T-cell (primary cell): ENCODE measurements at regions not wholly inside any gene's neighbourhood (a gene's known extent, or its start where the extent isn't known, plus 50 kb on each side); places are given as distances from the start of the nearest gene placed in this dataset.
"Not testable (repeated sequence)": the region's sequence is repeated elsewhere in the genome, so short reads cannot be mapped to it uniquely, and the experiment has no call there.

Experiments used
- ATAC-seq, 4 experiments: fragments of 200-7000 bp in 3 of 4; fragments of 150-1000 bp in 1 of 4; cut with Tn5 transposase; replicated peaks in 1 of 4; 1 replicate in 3 of 4; 2 replicates in 1 of 4; pipeline ENCODE4 v1.10.0; 2021; ENCODE audit warnings: moderate library complexity in 3 of 4, mild to moderate bottlenecking in 2 of 4, moderate number of reproducible peaks in 1 of 4
- CTCF ChIA-PET, 2 donors: fragments of 300-600 bp; sonication (Branson Sonifier 250); formaldehyde crosslinking; loops; one replicate each; lab custom pipeline; 2022; ENCODE audit warnings: antibody characterized with exemption in 2 of 2; lab: Charles Lee
- POLR2A ChIA-PET, 2 donors: fragments of 300-600 bp; sonication (Branson Sonifier 250); formaldehyde crosslinking; loops; one replicate each; lab custom pipeline; 2022; ENCODE audit warnings: antibody characterized with exemption in 2 of 2; lab: Charles Lee
- DNase-seq, 35 experiments: peaks; one replicate each; pipeline versions ENCODE4 v3.0.0 to v3.0.0-alpha.2; 2013 to 2023
- H3K27ac ChIP-seq: one replicate; pipeline ENCODE4 v1.5.1; 2013; ENCODE audit warnings: low read length
- H3K27me3 ChIP-seq, 2 experiments: replicated peaks in 1 of 2; 1 replicate in 1 of 2; 2 replicates in 1 of 2; pipeline versions ENCODE4 v1.6.1 to v1.7.0; 2013; ENCODE audit warnings: low read length in 1 of 2, mixed read lengths in 1 of 2; ENCODE audit not compliant: control insufficient read depth in 2 of 2, insufficient read depth in 2 of 2; ENCODE audit errors: extremely low read depth in 1 of 2
- H3K36me3 ChIP-seq, 2 donors: 1 replicate in 1 of 2; 2 replicates in 1 of 2; pipeline versions ENCODE4 v1.6.1 to v1.7.0; 2013; ENCODE audit warnings: low read length in 1 of 2; ENCODE audit not compliant: control insufficient read depth in 2 of 2, insufficient read depth in 1 of 2; ENCODE audit errors: extremely low read depth in 1 of 2
- H3K4me1 ChIP-seq, 2 experiments: 1 replicate in 1 of 2; 2 replicates in 1 of 2; pipeline versions ENCODE4 v1.6.1 to v1.7.0; 2013; ENCODE audit warnings: low read length in 2 of 2, mixed read lengths in 1 of 2; ENCODE audit not compliant: insufficient read depth in 2 of 2, control insufficient read depth in 1 of 2; ENCODE audit errors: extremely low read depth in 1 of 2
- H3K4me3 ChIP-seq, 2 donors: 1 replicate in 1 of 2; 2 replicates in 1 of 2; pipeline versions ENCODE4 v1.5.1 to v1.7.0; 2013; ENCODE audit warnings: mild to moderate bottlenecking in 2 of 2, low read length in 1 of 2, moderate library complexity in 1 of 2; ENCODE audit not compliant: control insufficient read depth in 1 of 2; ENCODE audit errors: extremely low read depth in 1 of 2
- H3K9me3 ChIP-seq: 2 replicates; pipeline ENCODE4 v1.7.0; 2013
- H3K27ac Mint-ChIP-seq, 2 donors: one replicate each; pipeline ENCODE4 v1.8.0; 2020 to 2021; ENCODE audit warnings: mild to moderate bottlenecking in 2 of 2, mixed read lengths in 2 of 2
- H3K27me3 Mint-ChIP-seq, 2 donors: one replicate each; pipeline ENCODE4 v1.8.0; 2021 to 2022; ENCODE audit warnings: mixed read lengths in 2 of 2
- H3K36me3 Mint-ChIP-seq: one replicate; pipeline ENCODE4 v1.8.0; 2021; ENCODE audit warnings: mixed read lengths
- H3K4me1 Mint-ChIP-seq, 3 donors: one replicate each; pipeline ENCODE4 v1.8.0; 2020 to 2022; ENCODE audit warnings: mixed read lengths in 3 of 3, mild to moderate bottlenecking in 1 of 3
- H3K4me3 Mint-ChIP-seq, 3 donors: one replicate each; pipeline ENCODE4 v1.8.0; 2020 to 2022; ENCODE audit warnings: mild to moderate bottlenecking in 3 of 3, mixed read lengths in 3 of 3, moderate library complexity in 3 of 3
- H3K9me3 Mint-ChIP-seq, 3 donors: one replicate each; pipeline ENCODE4 v1.8.0; 2020 to 2022; ENCODE audit warnings: mixed read lengths in 3 of 3
- WGBS: methylation state at CpG from one replicate; pipeline ENCODE4 v1.1.5; 2013; ENCODE audit warnings: missing lambda C conversion rate; ENCODE audit not compliant: insufficient coverage; 5-methylcytosine and 5-hydroxymethylcytosine counted together

DNA sequence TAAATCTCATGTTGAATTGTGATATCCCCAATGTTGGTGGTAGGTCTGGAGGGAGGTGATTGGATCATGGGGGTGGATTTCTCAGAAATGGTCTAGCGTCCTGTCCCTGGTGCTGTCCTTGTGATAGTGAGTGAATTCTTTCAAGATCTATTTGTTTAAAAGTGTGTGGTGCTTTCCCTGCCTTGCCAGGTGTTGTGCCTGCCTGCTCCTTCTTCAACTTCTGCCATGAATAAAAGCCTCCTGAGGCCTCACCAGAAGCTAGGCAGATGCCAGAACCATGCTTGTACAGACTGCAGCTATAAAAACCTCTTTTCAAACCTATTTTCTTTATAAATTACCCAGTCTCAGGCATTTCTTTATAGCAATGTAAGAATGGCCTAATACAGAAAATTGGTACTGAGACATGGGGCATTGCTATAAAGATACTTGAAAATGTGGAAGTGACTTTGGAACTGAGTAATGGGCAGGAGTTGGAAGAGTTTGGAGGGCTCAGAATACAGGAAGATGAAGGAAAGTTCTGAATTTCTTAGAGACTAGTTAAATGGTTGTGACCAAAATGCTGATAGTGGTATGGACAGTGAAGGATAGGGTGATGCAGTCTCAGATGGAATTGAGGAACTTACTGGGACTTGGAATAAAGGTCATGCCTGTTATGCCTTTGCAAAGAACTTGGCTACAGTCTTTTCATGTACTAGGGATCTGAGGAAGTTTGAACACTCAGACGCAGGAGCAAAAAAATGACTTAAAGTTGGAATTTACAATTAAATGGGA, 1514.6 kb upstream of the TPTE start:
- H3K4me1 ChIP-seq, H3K9me3 ChIP-seq, CTCF ChIA-PET, H3K4me1 Mint-ChIP-seq, POLR2A ChIA-PET, H3K36me3 ChIP-seq, ATAC-seq, H3K4me3 Mint-ChIP-seq, H3K36me3 Mint-ChIP-seq, H3K27ac Mint-ChIP-seq, H3K27ac ChIP-seq, DNase-seq, H3K4me3 ChIP-seq: not testable (repeated sequence)
- no CpG with 5 or more reads among the region's 2 CpGs for WGBS
- peaks cover 0 to 21% of the 10 kb centered on the region in 2 experiments for H3K27me3 ChIP-seq
- Mint-ChIP-seq H3K9me3 (peaks cover 0 to 15% (median 12%) of the 10 kb centered on the region in 3 donors), H3K27me3 (peaks cover 29 to 63% of the 10 kb centered on the region in 2 donors)

DNA sequence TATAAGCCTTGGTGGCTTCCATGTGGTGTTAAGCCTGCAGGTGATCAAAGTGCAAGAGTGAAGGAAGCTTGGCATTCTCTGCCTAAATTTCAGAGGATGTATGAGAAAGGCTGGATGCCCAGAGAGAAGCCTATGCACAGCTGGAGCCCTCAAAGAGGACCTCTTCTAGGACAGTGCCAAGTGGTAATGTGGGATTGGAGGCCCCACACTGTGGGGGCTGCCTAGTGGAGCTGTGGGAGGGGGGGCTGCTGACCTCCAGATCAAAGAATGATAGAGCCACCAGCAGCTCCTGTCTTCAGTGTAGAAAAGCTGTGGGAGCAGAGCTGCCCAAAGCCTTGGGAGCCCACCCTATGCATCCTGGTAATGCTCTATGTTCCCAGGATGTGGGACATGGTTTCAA, 1512.7 kb upstream of the TPTE start:
- CTCF ChIA-PET = no interaction called here
- H3K27ac ChIP-seq = no peak overlapping the region
- no peak overlapping the region for H3K4me3 Mint-ChIP-seq
- no peak overlapping the region for H3K27ac Mint-ChIP-seq
- H3K4me3 ChIP-seq = no peak overlapping the region
- peaks cover 0 to 5% (median 4%) of the 10 kb centered on the region in 3 donors for H3K9me3 Mint-ChIP-seq
- peaks cover 0 to 22% of the 10 kb centered on the region in 2 experiments for H3K27me3 ChIP-seq
- no peaks in the 10 kb centered on the region for H3K4me1 Mint-ChIP-seq
- no peaks in the 10 kb centered on the region for H3K36me3 ChIP-seq
- peaks cover 5% of the 10 kb centered on the region for H3K9me3 ChIP-seq
- POLR2A ChIA-PET = no interaction called here
- ATAC-seq (no peak), DNase-seq (no peak)
- H3K27me3 Mint-ChIP-seq = peaks cover 40 to 76% of the 10 kb centered on the region in 2 donors
- no peaks in the 10 kb centered on the region for H3K36me3 Mint-ChIP-seq
- no peaks in the 10 kb centered on the region for H3K4me1 ChIP-seq

DNA sequence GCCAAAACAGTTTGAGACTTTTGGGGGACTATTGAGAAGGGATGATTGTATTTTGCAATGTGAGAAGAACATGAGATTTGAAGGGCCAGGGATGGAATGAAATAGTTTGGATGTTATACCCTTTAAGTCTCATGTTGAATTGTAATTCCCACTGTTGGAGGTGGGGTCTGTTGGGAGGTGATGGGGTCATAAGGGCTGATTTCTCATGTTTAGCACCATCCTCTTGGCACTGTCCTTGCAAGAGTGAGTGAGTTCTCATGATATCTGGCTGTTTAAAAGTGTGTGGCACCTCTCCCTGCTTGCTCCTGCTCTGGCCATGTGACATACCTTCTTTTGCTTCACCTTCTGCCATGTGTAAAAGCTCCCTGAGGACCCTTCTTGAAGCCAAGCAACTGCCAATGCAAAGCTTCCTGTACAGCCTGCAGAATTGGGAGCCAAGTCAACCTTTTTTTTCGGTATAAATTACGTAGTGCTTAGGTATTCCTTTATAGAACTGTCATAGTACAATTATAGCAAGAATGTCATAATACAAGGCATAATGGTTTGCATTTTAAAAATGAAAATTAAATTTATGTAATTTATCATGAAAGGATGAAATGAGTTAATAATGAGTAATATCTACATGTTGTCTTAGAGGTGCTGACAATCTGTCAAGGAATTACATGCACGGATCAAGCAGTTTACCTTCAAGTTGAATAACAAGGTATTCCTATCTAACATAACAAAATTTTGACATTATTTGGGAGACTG, 1511.9 kb upstream of the TPTE start:
- H3K36me3 ChIP-seq, ATAC-seq, H3K4me1 Mint-ChIP-seq, CTCF ChIA-PET, H3K4me1 ChIP-seq, H3K36me3 Mint-ChIP-seq, H3K4me3 Mint-ChIP-seq, POLR2A ChIA-PET, H3K27ac ChIP-seq, H3K9me3 Mint-ChIP-seq, H3K9me3 ChIP-seq, H3K4me3 ChIP-seq, H3K27ac Mint-ChIP-seq, DNase-seq: not testable (repeated sequence)
- peaks cover 0 to 26% of the 10 kb centered on the region in 2 experiments for H3K27me3 ChIP-seq
- H3K27me3 Mint-ChIP-seq = peaks cover 44 to 75% of the 10 kb centered on the region in 2 donors
- WGBS = no CpG with 5 or more reads among the region's 3 CpGs

DNA sequence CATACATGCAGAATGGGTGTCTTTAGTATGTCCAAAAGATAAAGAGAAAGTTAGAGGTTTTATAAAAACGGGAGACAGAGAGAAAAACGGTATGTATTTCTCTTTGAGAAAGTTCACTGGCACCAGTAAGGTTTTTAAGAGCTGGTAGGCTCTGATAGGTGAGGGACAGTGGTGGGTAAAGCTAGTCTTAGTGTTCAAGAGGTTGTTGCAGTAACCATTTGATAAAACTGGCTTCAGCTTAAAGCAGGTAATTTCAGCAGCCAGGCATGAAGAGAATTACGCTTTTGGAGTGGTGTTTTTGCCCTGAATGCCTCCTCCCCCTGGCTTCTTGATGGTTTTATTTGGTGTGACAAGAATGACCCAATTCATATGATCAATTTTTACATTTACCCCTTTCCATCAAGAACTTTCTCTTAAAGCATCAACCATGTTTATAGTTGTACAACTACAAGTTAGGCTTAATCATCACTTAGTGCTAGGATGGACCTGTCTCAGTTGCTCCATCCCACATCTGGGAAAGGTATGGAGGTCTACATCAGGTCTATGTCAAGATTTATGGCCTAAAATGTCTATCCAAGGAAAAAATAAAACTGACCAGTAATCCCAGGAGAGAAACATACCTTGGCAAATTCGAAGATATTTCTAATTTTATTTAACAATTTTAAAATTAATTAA, 1511.1 kb upstream of the TPTE start:
- H3K4me1 ChIP-seq, H3K27ac ChIP-seq, H3K4me3 ChIP-seq, POLR2A ChIA-PET, H3K36me3 ChIP-seq, H3K9me3 ChIP-seq, ATAC-seq, H3K27ac Mint-ChIP-seq, H3K9me3 Mint-ChIP-seq, H3K4me3 Mint-ChIP-seq, DNase-seq, CTCF ChIA-PET, H3K36me3 Mint-ChIP-seq, H3K4me1 Mint-ChIP-seq: not testable (repeated sequence)
- H3K27me3 Mint-ChIP-seq = peaks cover 43 to 79% of the 10 kb centered on the region in 2 donors
- WGBS = 0% methylated on average over 1 of the region's 4 CpGs
- H3K27me3 ChIP-seq = peaks cover 0 to 28% of the 10 kb centered on the region in 2 experiments

DNA sequence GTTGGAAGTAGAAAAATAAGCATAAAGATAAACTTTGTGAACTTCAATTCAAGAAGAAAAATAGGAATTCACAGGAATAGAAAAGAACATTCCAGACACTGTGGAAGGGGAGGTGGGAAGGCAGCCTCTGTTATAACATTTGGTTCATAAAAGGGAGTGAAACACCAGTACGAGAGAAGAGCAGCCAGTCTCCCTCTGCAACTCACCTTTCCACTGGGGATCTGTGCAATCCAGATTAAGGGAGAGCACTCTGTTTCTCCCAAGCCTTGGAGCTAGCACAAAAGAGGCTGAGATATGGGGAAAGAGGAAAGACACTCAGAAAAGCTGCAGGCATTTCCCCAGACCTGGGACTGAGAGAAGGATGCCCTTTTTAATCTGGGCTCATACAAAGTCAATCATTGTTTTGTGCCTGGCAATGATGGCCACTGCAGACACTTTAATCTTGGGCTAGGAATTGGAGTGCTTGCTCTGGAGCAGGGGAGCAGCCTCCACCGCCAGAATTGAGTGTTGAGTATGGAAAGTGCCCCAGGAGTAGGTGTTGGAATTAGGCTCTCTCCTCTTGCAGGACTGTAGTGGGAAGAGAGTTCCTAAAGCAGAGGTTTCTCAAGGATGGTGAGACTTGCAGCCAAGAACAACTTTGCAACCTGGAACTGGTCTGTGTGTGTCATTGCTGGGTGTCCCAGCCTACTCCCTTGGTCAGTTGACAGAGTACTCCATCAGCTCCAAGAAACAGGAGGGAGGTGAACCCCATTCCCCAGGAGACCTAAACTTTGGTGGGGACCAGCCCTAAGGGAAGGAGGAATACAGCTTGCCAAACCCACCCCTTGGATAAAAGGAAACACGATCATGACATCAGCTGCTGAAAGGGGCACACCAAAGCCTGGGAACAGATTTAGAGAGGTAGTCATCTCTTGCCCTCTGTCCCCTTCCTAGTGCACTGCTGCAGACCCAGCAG, 1510.2 kb upstream of the TPTE start:
- H3K4me1 ChIP-seq, H3K27ac Mint-ChIP-seq, ATAC-seq, H3K27ac ChIP-seq, H3K9me3 ChIP-seq, H3K4me3 ChIP-seq, CTCF ChIA-PET, H3K36me3 ChIP-seq, H3K4me1 Mint-ChIP-seq, H3K9me3 Mint-ChIP-seq, H3K36me3 Mint-ChIP-seq, DNase-seq, POLR2A ChIA-PET, H3K4me3 Mint-ChIP-seq: not testable (repeated sequence)
- H3K27me3 Mint-ChIP-seq = peaks cover 45 to 79% of the 10 kb centered on the region in 2 donors
- peaks cover 0 to 31% of the 10 kb centered on the region in 2 experiments for H3K27me3 ChIP-seq
- 50% methylated on average over 3 of the region's 3 CpGs for WGBS

DNA sequence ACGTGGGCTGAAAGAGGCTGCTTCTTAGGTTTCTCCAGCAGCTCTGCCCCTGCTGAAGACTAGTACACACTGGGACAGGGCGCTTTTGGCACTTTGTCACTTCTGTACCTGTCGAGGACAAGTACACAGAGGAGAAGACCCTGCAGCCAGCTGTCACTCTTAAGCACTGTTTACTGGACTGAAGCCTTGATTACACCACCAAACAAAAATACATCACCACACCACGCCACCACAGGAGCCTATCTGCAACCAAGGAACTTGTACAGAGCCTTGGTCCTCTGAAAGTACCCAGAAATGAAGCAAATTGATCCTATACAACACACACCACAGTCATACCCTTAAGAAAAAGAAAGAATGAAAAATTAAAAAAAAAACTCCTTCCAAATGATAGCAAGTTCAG, 1509.5 kb upstream of the TPTE start:
- ATAC-seq, CTCF ChIA-PET, H3K9me3 ChIP-seq, H3K4me1 ChIP-seq, H3K4me3 Mint-ChIP-seq, H3K4me1 Mint-ChIP-seq, DNase-seq, H3K36me3 Mint-ChIP-seq, H3K9me3 Mint-ChIP-seq, H3K4me3 ChIP-seq, H3K27ac ChIP-seq, H3K27ac Mint-ChIP-seq, H3K36me3 ChIP-seq, POLR2A ChIA-PET: not testable (repeated sequence)
- peaks cover 0 to 31% of the 10 kb centered on the region in 2 experiments for H3K27me3 ChIP-seq
- 42% methylated on average over 4 of the region's 4 CpGs for WGBS
- peaks cover 43 to 73% of the 10 kb centered on the region in 2 donors for H3K27me3 Mint-ChIP-seq
